Skeletal muscle tissue (tissue), 3 donors: ENCODE measurements at regions not wholly inside any gene's neighbourhood (a gene's known extent, or its start where the extent isn't known, plus 50 kb on each side); places are given as distances from the start of the nearest gene placed in this dataset.

Experiments used
- H3K27ac ChIP-seq: one replicate; pipeline ENCODE4 v1.7.0; 2013; ENCODE audit warnings: mild to moderate bottlenecking, low read depth, low read length, inconsistent platforms
- H3K27me3 ChIP-seq, 3 donors: one replicate each; pipeline ENCODE4 v1.7.0; 2013; ENCODE audit warnings: low read length in 3 of 3; ENCODE audit not compliant: control insufficient read depth in 3 of 3, insufficient read depth in 3 of 3
- H3K36me3 ChIP-seq, 3 donors: one replicate each; pipeline ENCODE4 v1.7.0; 2013; ENCODE audit warnings: low read length in 3 of 3; ENCODE audit not compliant: control insufficient read depth in 3 of 3, insufficient read depth in 3 of 3
- H3K4me1 ChIP-seq, 3 donors: one replicate each; pipeline ENCODE4 v1.7.0; 2013; ENCODE audit warnings: low read length in 3 of 3, mild to moderate bottlenecking in 3 of 3; ENCODE audit not compliant: control insufficient read depth in 3 of 3, insufficient read depth in 3 of 3
- H3K4me3 ChIP-seq, 3 donors: one replicate each; pipeline ENCODE4 v1.7.0; 2013; ENCODE audit warnings: low read length in 3 of 3
- H3K9ac ChIP-seq, 3 donors: one replicate each; pipeline ENCODE4 v1.7.0; 2013; ENCODE audit warnings: low read length in 3 of 3, mild to moderate bottlenecking in 3 of 3, moderate library complexity in 2 of 3, low read depth in 1 of 3
- H3K9me3 ChIP-seq, 3 donors: one replicate each; pipeline ENCODE4 v1.7.0; 2013; ENCODE audit warnings: low read length in 3 of 3; ENCODE audit not compliant: control insufficient read depth in 3 of 3
- donor health status: Osteomylitis.

DNA sequence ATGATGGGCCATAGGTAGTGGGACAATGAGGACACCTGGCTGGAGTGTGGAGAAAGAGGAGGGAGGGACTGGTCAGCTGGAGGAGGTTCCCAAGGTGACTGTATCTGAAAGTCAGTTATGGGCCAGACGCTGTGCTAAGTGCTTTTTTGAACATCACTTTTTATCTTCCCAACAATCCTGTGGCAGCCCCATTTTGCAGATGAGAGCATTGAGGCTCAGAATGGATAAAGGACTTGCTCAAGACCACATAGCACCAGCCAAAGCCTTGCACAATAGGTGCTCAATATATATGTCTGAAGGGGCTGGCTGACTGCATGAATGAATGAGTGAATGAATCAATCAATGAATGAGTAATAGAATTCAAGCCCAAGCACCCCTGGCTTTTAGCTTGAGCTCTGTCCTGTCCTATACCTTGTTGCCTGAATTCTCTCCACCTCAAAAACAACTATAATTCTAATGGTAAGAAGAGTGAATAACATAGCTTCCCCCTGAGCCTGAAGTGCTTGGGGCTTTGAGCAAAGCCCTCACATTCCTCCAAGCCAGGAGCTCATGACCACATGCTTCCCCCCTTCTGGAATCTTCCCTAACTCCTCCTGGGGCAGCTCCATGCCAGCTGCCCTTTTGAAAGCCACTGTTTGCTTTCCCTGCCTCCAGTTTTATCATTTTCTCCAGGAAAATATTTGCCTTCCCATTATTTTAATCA lies 150.9 kb downstream of the RPLP1 start:
- Histone ChIP-seq H3K27me3 (peaks cover 0 to 3% (median 0%) of the 10 kb centered on the region in 3 donors), H3K4me3 (no peak overlapping the region), H3K27ac (no peak overlapping the region), H3K9ac (no peak overlapping the region), H3K4me1 (peaks cover 5 to 14% (median 14%) of the 10 kb centered on the region in 3 donors), H3K36me3 (no peaks in the 10 kb centered on the region), H3K9me3 (no peaks in the 10 kb centered on the region)

GRCh38 chr15:69604072-69604411 lies 151.4 kb downstream of the RPLP1 start:
- no peak overlapping the region for H3K27ac ChIP-seq
- H3K4me1 ChIP-seq, result peaks cover 5 to 14% (median 14%) of the 10 kb centered on the region in 3 donors
- no peak overlapping the region for H3K9ac ChIP-seq
- H3K9me3 ChIP-seq, result no peaks in the 10 kb centered on the region
- peaks cover 0 to 2% (median 0%) of the 10 kb centered on the region in 3 donors for H3K27me3 ChIP-seq
- no peaks in the 10 kb centered on the region for H3K36me3 ChIP-seq
- H3K4me3 ChIP-seq, result no peak overlapping the region

DNA sequence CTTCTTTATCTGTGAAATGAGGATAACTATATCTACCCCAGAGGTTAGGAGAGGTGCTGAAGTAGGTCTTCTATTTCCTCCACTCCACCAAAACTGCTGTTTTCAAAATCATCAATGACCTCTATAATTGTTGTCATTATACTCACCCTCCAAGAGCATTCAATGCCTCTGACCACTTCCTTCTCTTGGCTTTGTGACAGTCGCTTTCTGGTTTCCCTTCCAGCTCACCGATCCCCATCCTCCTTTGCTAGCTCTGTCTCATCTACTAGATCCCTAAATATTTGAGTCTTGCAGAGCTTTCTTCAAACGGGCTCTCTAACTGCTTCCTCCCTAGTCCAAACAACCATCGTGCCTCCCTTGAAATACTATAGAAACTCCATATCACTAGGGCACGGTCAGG lies 153.5 kb downstream of the RPLP1 start:
- Histone ChIP-seq H3K4me1 (peaks cover 5 to 10% (median 7%) of the 10 kb centered on the region in 3 donors), H3K36me3 (no peaks in the 10 kb centered on the region), H3K27ac (no peak overlapping the region), H3K27me3 (no peaks in the 10 kb centered on the region), H3K4me3 (no peak overlapping the region), H3K9me3 (no peaks in the 10 kb centered on the region), H3K9ac (no peak overlapping the region)

DNA sequence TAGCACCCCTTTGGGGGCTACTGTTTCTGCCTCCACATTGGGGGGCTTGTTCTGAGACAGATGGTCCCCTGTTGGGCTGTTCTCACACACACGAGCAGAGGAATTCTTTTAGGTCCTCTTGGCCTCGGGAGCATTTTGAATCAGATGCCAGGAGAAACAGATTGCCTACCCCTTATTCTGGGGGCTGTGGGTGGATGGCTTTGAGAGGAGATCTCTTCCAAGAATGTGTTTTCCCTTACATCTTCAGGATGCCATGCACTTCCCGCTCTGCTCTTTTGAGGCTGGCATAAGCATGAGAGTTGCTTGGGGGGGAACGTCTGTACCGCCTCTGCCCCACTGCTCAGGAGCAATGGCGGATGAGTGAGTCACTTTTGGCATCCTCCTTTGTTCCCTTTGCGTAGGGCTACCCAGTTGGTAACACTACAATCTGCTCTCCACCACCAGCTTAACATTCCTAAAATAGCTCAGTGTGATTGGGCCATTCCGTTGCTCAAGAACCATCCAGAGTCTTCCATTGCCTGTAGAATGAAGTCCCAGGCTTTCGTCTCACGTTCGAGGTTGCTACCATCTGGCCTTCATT lies 154.4 kb downstream of the RPLP1 start:
- Histone ChIP-seq H3K9ac (no peak overlapping the region), H3K4me1 (peaks cover 4 to 6% (median 5%) of the 10 kb centered on the region in 3 donors), H3K27ac (no peak overlapping the region)

DNA sequence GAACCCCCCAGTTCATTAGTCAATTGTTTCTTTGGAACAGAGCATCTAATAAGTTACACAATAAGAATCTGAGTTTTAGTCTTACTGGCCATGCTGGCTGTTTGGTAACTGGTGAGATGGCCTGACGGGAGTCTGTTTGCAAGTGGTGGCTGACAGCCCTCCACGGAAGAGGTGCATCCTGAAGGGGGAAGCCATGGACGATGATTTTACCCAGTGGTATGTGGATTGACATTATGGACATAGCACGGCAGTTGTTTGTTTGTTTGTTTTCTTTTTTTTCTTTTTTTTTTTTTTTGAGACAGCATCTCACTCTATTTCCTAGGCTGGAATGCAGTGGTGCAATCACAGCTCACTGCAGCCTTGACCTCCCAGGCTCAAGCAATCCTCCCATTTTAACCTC lies 156.0 kb downstream of the RPLP1 start:
- Histone ChIP-seq H3K9ac (no peak overlapping the region), H3K4me3 (no peak overlapping the region), H3K4me1 (peaks cover 4 to 6% (median 5%) of the 10 kb centered on the region in 3 donors), H3K27me3 (no peaks in the 10 kb centered on the region), H3K9me3 (no peaks in the 10 kb centered on the region), H3K36me3 (no peaks in the 10 kb centered on the region), H3K27ac (no peak overlapping the region)

More for the DNA sequence above, 154.4 kb downstream of the RPLP1 start:
- Histone ChIP-seq H3K36me3 (no peaks in the 10 kb centered on the region), H3K9me3 (no peaks in the 10 kb centered on the region), H3K27me3 (no peaks in the 10 kb centered on the region), H3K4me3 (no peak overlapping the region)

DNA sequence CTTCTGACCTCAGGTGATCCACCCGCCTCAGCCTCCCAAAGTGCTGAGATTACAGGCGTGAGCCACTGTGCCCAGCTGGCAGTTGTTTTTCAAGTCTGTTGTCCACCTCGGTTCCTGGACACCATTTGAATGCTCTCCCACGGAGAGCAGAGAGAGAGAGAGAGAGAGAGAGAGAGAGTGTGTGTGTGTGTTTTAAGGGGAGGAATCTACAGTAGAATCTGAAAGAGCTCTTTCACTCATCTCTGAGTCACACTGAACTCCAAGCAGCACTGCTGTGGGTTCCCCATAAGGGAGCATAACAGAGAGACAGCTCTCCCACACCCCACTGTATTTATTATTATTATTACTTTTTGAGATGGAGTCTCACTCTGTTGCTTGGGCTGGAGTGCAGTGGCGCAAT lies 156.6 kb downstream of the RPLP1 start:
- Histone ChIP-seq H3K27ac (no peak overlapping the region), H3K36me3 (no peaks in the 10 kb centered on the region), H3K9me3 (no peaks in the 10 kb centered on the region), H3K27me3 (no peaks in the 10 kb centered on the region), H3K4me3 (no peak overlapping the region), H3K4me1 (peaks cover 4 to 6% (median 5%) of the 10 kb centered on the region in 3 donors), H3K9ac (no peak overlapping the region)

DNA sequence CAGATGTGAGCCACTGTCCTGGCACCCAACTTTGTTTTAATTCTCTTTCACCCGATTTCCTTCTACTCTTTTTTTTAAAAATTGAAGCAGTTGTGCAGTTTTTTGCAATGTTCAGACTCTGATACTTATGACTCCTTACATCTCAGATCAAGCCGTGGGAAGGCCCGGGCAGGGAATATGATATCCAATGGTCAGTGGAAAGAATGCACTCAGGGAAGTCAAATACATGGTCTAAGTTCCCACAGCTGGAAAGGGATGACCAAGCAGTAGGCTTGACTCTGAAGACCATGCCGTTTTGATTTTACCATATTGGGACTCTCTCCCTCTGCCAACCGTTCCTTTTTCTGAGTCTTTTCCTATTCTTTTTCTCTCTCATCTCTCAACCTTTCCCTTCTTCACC lies 157.2 kb downstream of the RPLP1 start:
- Histone ChIP-seq H3K4me3 (no peak overlapping the region), H3K9ac (no peak overlapping the region), H3K9me3 (no peaks in the 10 kb centered on the region), H3K27me3 (no peaks in the 10 kb centered on the region), H3K4me1 (peaks cover 4 to 6% (median 5%) of the 10 kb centered on the region in 3 donors), H3K27ac (no peak overlapping the region), H3K36me3 (no peaks in the 10 kb centered on the region)

DNA sequence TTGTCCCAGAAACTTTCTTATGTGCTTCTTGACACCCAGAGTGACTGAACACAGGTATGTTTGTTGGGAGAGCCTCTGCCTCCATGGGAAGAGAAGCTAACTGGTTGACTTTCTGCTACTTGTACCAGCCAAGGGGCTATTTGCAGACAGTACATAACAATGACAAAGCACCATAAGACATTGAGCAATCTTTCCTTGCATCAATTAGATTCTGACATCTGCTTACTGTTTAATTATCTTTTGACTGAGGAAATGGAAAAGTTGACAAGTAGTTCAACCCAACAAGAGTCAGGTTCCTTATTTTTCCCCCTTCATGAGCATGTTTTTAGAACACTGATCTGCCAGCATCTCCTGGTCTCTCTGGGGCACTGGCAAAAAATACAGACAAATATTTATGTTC lies 157.7 kb downstream of the RPLP1 start:
- Histone ChIP-seq H3K9me3 (no peaks in the 10 kb centered on the region), H3K4me3 (no peak overlapping the region), H3K36me3 (no peaks in the 10 kb centered on the region), H3K27ac (no peak overlapping the region), H3K4me1 (peaks cover 4 to 6% (median 5%) of the 10 kb centered on the region in 3 donors), H3K27me3 (no peaks in the 10 kb centered on the region), H3K9ac (no peak overlapping the region)

DNA sequence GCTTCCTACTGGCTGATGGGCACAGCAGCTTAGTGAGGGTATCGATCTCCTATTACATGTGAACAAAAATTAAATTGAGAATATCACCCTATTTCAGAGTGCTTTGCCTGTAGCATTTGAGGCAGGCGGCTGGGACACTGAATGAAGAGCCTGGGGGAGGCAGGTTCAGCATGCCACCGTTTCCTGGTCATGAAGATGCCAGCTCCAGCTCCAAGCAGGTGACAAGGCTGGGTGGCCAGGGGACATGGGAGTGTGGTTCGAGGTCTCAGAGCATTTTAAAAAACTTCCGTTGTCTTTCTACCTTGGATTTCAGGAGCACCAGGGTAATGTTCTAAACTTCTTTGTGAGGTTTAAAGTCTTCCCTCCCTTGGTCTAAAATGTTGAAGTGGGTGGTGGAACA lies 158.2 kb downstream of the RPLP1 start:
- H3K9me3 ChIP-seq, result no peaks in the 10 kb centered on the region
- H3K36me3 ChIP-seq, result no peaks in the 10 kb centered on the region
- H3K27me3 ChIP-seq, result no peaks in the 10 kb centered on the region
- H3K4me3 ChIP-seq, result no peak overlapping the region
- H3K4me1 ChIP-seq, result peaks cover 4 to 6% (median 5%) of the 10 kb centered on the region in 3 donors
- no peak overlapping the region for H3K9ac ChIP-seq
- H3K27ac ChIP-seq, result no peak overlapping the region

DNA sequence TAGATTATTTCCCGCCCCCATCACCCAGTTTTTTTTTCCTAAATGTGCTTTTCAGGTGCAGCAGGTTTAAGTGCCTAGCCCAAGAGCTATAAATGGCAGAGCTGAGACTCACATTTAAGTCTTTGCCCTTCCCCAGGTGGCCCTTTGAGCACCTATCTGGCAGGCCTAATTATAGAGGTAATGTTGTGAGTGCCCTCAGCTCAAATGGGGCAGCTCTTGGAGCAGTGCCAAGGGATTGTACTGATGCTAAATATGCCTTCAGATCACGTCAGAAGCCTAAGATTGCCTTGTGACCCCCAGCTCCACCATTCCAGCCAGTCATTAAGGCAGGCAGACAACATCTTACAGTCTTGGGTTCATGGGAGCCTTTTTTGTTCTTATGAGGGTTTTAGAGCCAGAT lies 159.5 kb downstream of the RPLP1 start:
- Histone ChIP-seq H3K9ac (no peak overlapping the region), H3K36me3 (no peaks in the 10 kb centered on the region), H3K27me3 (no peaks in the 10 kb centered on the region), H3K4me1 (peaks cover 4 to 6% (median 5%) of the 10 kb centered on the region in 3 donors), H3K9me3 (no peaks in the 10 kb centered on the region), H3K4me3 (no peak overlapping the region), H3K27ac (no peak overlapping the region)
